IMR-90 (cell line): ENCODE measurements at regions not wholly inside any gene's neighbourhood (a gene's known extent, or its start where the extent isn't known, plus 50 kb on each side); places are given as distances from the start of the nearest gene placed in this dataset.

Experiments
- ATAC-seq: fragments of 200-7000 bp; cut with Tn5 transposase; 2 replicates; pipeline ENCODE4 v1.9.1; 2020; ENCODE audit warnings: low read depth, mild to moderate bottlenecking, moderate library complexity
- BruUV-seq: library from RNA; stranded (reverse); fragments of 400-500 nt; replicated peaks from 2 replicates; lab custom pipeline; 2021; lab: Mats Ljungman, UMichigan
- CTCF ChIA-PET: fragments of 300-600 bp; formaldehyde crosslinking; extraction: SDS; loops from one replicate; lab custom pipeline; 2021; ENCODE audit warnings: antibody characterized with exemption; lab: Yijun Ruan, JAX
- POLR2A ChIA-PET: fragments of 300-600 bp; sonication (Branson Sonifier 250); formaldehyde crosslinking; loops from one replicate; lab custom pipeline; 2022; ENCODE audit warnings: antibody characterized with exemption; ENCODE audit not compliant: unreplicated experiment; lab: Charles Lee
- DNase-seq: peaks from one replicate; pipeline ENCODE4 v3.0.0; 2013
- H2AFZ ChIP-seq: replicated peaks from 2 replicates; pipeline ENCODE3; 2013; ENCODE audit warnings: low read length, mild to moderate bottlenecking; ENCODE audit not compliant: poor library complexity
- H2AK5ac ChIP-seq: 2 replicates; pipeline ENCODE4 v1.6.1; 2013; ENCODE audit warnings: low read depth, low read length, inconsistent platforms
- H2AK9ac ChIP-seq: replicated peaks from 2 replicates; pipeline ENCODE3; 2013; ENCODE audit warnings: mild to moderate bottlenecking, low read depth, low read length, moderate library complexity; ENCODE audit not compliant: poor library complexity
- H2BK120ac ChIP-seq: 2 replicates; pipeline ENCODE4 v1.6.1; 2013; ENCODE audit warnings: low read depth, low read length, inconsistent platforms
- H2BK15ac ChIP-seq: 3 replicates; pipeline ENCODE4 v1.6.1; 2013; ENCODE audit warnings: low read depth, low read length, inconsistent platforms
- H2BK20ac ChIP-seq: 2 replicates; pipeline ENCODE4 v1.6.1; 2013; ENCODE audit warnings: low read depth, mild to moderate bottlenecking, inconsistent platforms, low read length, moderate library complexity
- H2BK5ac ChIP-seq: 2 replicates; pipeline ENCODE4 v1.6.1; 2013; ENCODE audit warnings: mild to moderate bottlenecking, low read depth, low read length, inconsistent platforms; ENCODE audit not compliant: poor library complexity, severe bottlenecking
- H3K14ac ChIP-seq: replicated peaks from 2 replicates; pipeline ENCODE4 v1.6.1; 2013; ENCODE audit warnings: low read depth, low read length, inconsistent platforms
- H3K18ac ChIP-seq: 2 replicates; pipeline ENCODE4 v1.6.1; 2013; ENCODE audit warnings: low read depth, low read length, control low read depth
- H3K23ac ChIP-seq: 2 replicates; pipeline ENCODE4 v1.6.1; 2013; ENCODE audit warnings: low read depth, low read length, inconsistent platforms
- H3K27ac ChIP-seq: 2 replicates; pipeline ENCODE4 v1.5.1; 2013; ENCODE audit warnings: mild to moderate bottlenecking, control low read depth, low read length; ENCODE audit not compliant: insufficient read depth
- H3K27me3 ChIP-seq: 2 replicates; pipeline ENCODE4 v1.6.1; 2013; ENCODE audit warnings: low read length; ENCODE audit not compliant: control insufficient read depth, insufficient read depth
- H3K36me3 ChIP-seq: 2 replicates; pipeline ENCODE4 v1.6.1; 2013; ENCODE audit warnings: low read length, mixed read lengths; ENCODE audit not compliant: control insufficient read depth, insufficient read depth
- H3K4ac ChIP-seq: 2 replicates; pipeline ENCODE4 v1.6.1; 2013; ENCODE audit warnings: low read depth, low read length, inconsistent platforms
- H3K4me1 ChIP-seq: 2 replicates; pipeline ENCODE4 v1.6.1; 2013; ENCODE audit warnings: low read length, mixed read lengths; ENCODE audit not compliant: control insufficient read depth, insufficient read depth
- H3K4me2 ChIP-seq: 2 replicates; pipeline ENCODE4 v1.6.1; 2013; ENCODE audit warnings: low read depth, mild to moderate bottlenecking, control low read depth, low read length, moderate library complexity
- H3K4me3 ChIP-seq: 2 replicates; pipeline ENCODE4 v1.5.1; 2013; ENCODE audit warnings: low read depth, mild to moderate bottlenecking, control low read depth, low read length, moderate library complexity; ENCODE audit not compliant: insufficient read depth
- H3K56ac ChIP-seq: 2 replicates; pipeline ENCODE4 v1.6.1; 2013; ENCODE audit warnings: low read length, inconsistent platforms; ENCODE audit not compliant: insufficient read depth; ENCODE audit errors: extremely low read depth
- H3K79me1 ChIP-seq, 2 experiments: 2 replicates each; pipeline ENCODE4 v1.6.1; 2013; ENCODE audit warnings: low read length in 2 of 2, inconsistent platforms in 1 of 2, low read depth in 1 of 2
- H3K9ac ChIP-seq: 2 replicates; pipeline ENCODE4 v1.6.1; 2013; ENCODE audit warnings: low read depth, low read length, control low read depth
- H3K9me1 ChIP-seq: 2 replicates; pipeline ENCODE4 v1.6.1; 2013; ENCODE audit warnings: low read length, inconsistent platforms; ENCODE audit not compliant: insufficient read depth
- H3K9me3 ChIP-seq: 2 replicates; pipeline ENCODE4 v1.6.1; 2013; ENCODE audit warnings: low read length; ENCODE audit not compliant: control insufficient read depth, insufficient read depth
- H4K20me1 ChIP-seq: 2 replicates; pipeline ENCODE4 v1.6.1; 2013; ENCODE audit warnings: low read length, inconsistent platforms; ENCODE audit not compliant: insufficient read depth
- H4K5ac ChIP-seq: 2 replicates; pipeline ENCODE4 v1.6.1; 2013; ENCODE audit warnings: mild to moderate bottlenecking, low read depth, low read length, control low read depth
- H4K8ac ChIP-seq, 2 experiments: 2 replicates each; pipeline ENCODE4 v1.6.1; 2013; ENCODE audit warnings: low read depth in 2 of 2, low read length in 2 of 2, control low read depth in 1 of 2, inconsistent platforms in 1 of 2
- H4K91ac ChIP-seq: 2 replicates; pipeline ENCODE4 v1.6.1; 2013; ENCODE audit warnings: low read depth, low read length, inconsistent platforms; ENCODE audit not compliant: insufficient read depth
- CEBPB ChIP-seq: IDR thresholded peaks from 2 replicates; pipeline ENCODE4 v1.6.1; 2012; ENCODE audit warnings: low read depth, low read length, improper control_type of control experiment
- MXI1 ChIP-seq: IDR thresholded peaks from 2 replicates; pipeline ENCODE4 v1.6.1; 2012; ENCODE audit warnings: low read depth, mild to moderate bottlenecking, low read length, moderate library complexity, borderline replicate concordance
- NFE2L2 ChIP-seq: fragments of 150-350 bp; IDR thresholded peaks from 2 replicates; pipeline ENCODE4 v1.6.1; 2016; ENCODE audit warnings: low read depth, mild to moderate bottlenecking, low read length
- RAD21 ChIP-seq: IDR thresholded peaks from 2 replicates; pipeline ENCODE4 v1.6.1; 2012; ENCODE audit warnings: low read length, improper control_type of control experiment
- RFX5 ChIP-seq: IDR thresholded peaks from 2 replicates; pipeline ENCODE4 v1.8.0; 2012; ENCODE audit warnings: low read depth, mild to moderate bottlenecking, low read length, moderate library complexity
- WGBS, 2 experiments: methylation state at CpG; one replicate each; pipeline versions ENCODE4 v1.1.5 to v1.1.7; 2013; ENCODE audit warnings: missing lambda C conversion rate in 2 of 2; ENCODE audit not compliant: insufficient read length in 1 of 2; ENCODE audit errors: extremely low coverage in 2 of 2; 5-methylcytosine and 5-hydroxymethylcytosine counted together
- dilution Hi-C: fragments of 300-500 bp; cut with HindIII; formaldehyde crosslinking; loops from one replicate; pipeline ENCODE4 v1.14.3; 2018; ENCODE audit warnings: low sequenced_read_pairs; ENCODE audit not compliant: unreplicated experiment
- in situ Hi-C: fragments of 300-500 bp; cut with MboI; formaldehyde crosslinking; loops from 3 replicates; pipeline ENCODE4 v1.14.3; 2019; ENCODE audit warnings: low sequenced_read_pairs, inconsistent platforms, mixed read lengths
- intact Hi-C: fragments of 100-400 bp; cut with micrococcal nuclease; formaldehyde crosslinking; loops from 2 replicates; pipeline ENCODE4 v1.10.0; 2022

GRCh38 chr21:41651830-41652229, 115.0 kb downstream of the RIPK4 start:
- CTCF ChIA-PET = no interaction called here

More at GRCh38 chr21:41651830-41652229, 115.0 kb downstream of the RIPK4 start:
- no peaks in the 10 kb centered on the region for H3K9me3 ChIP-seq
- H3K36me3 ChIP-seq = no peaks in the 10 kb centered on the region
- POLR2A ChIA-PET = no interaction called here
- H3K56ac ChIP-seq = no peak overlapping the region
- no peaks in the 10 kb centered on the region for H4K20me1 ChIP-seq
- no peak overlapping the region for H3K18ac ChIP-seq
- WGBS, 2 experiments = 60% methylated on average over 2 of the region's 6 CpGs; no CpG with 5 or more reads in 1 of the 2 experiments
- no peak overlapping the region for H2AK5ac ChIP-seq
- intact Hi-C loops (no loop called here), in situ Hi-C loops (no loop called here), dilution Hi-C loops (no loop called here)
- no peak overlapping the region for H3K4ac ChIP-seq
- BruUV-seq = no TSS peak
- TF ChIP-seq RFX5 (no peak), CEBPB (no peak), RAD21 (no peak), MXI1 (no peak), NFE2L2 (no peak)
- peaks cover 5% of the 10 kb centered on the region for H3K9me1 ChIP-seq
- H2BK120ac ChIP-seq = no peak overlapping the region
- H3K27me3 ChIP-seq = peaks cover 3% of the 10 kb centered on the region
- ATAC-seq (no peak), DNase-seq (peak; percentile 46)
- no peaks in the 10 kb centered on the region for H3K79me1 ChIP-seq
- no peak overlapping the region for H2BK20ac ChIP-seq
- peaks cover 9% of the 10 kb centered on the region for H3K4me1 ChIP-seq
- no peak overlapping the region for H3K27ac ChIP-seq
- no peak overlapping the region for H4K5ac ChIP-seq
- no peak overlapping the region for H4K91ac ChIP-seq
- no peak overlapping the region for H3K9ac ChIP-seq
- H2AFZ ChIP-seq = no peak overlapping the region
- no peak overlapping the region for H3K14ac ChIP-seq
- no peak overlapping the region for H3K23ac ChIP-seq
- no peak overlapping the region for H2BK15ac ChIP-seq
- no peak overlapping the region for H2BK5ac ChIP-seq
- no peak overlapping the region for H3K4me2 ChIP-seq
- H4K8ac ChIP-seq = no peak overlapping the region
- no peak overlapping the region for H3K4me3 ChIP-seq
- no peak overlapping the region for H2AK9ac ChIP-seq
